Natural killer cell treated with Interleukin-12 subunit alpha and Interleukin-12 subunit beta and Interleukin-15 and Interleukin-18, amount 100 ng/mL, for 72 hours (primary cell): ENCODE measurements at regions not wholly inside any gene's neighbourhood (a gene's known extent, or its start where the extent isn't known, plus 50 kb on each side); places are given as distances from the start of the nearest gene placed in this dataset.

Experiments used
- ATAC-seq, 2 donors: fragments of 150-1000 bp; cut with Tn5 transposase in 1 of 2; sonication (Bioruptor Pico), chemical (Tn5 transposase) in 1 of 2; 2 replicates each; pipeline ENCODE4 v1.10.0; 2021
- DNase-seq: peaks from one replicate; pipeline ENCODE4 v3.0.0; 2022; ENCODE audit warnings: low spot score
- H3K27ac Mint-ChIP-seq, 2 donors: 1 replicate in 1 of 2; 2 replicates in 1 of 2; pipeline ENCODE4 v1.8.0; 2022; ENCODE audit warnings: mixed read lengths in 2 of 2, mild to moderate bottlenecking in 1 of 2, moderate library complexity in 1 of 2
- H3K27me3 Mint-ChIP-seq, 2 donors: 1 replicate in 1 of 2; 2 replicates in 1 of 2; pipeline ENCODE4 v1.8.0; 2022; ENCODE audit warnings: mixed read lengths in 2 of 2
- H3K36me3 Mint-ChIP-seq: one replicate; pipeline ENCODE4 v1.8.0; 2022; ENCODE audit warnings: mixed read lengths
- H3K4me1 Mint-ChIP-seq, 2 donors: 1 replicate in 1 of 2; 2 replicates in 1 of 2; pipeline ENCODE4 v1.8.0; 2022; ENCODE audit warnings: low read depth in 2 of 2, mixed read lengths in 2 of 2, mild to moderate bottlenecking in 1 of 2
- H3K4me3 Mint-ChIP-seq: one replicate; pipeline ENCODE4 v1.8.0; 2022; ENCODE audit warnings: mixed read lengths
- H3K9me3 Mint-ChIP-seq: 2 replicates; pipeline ENCODE4 v1.8.0; 2022; ENCODE audit warnings: mixed read lengths

DNA sequence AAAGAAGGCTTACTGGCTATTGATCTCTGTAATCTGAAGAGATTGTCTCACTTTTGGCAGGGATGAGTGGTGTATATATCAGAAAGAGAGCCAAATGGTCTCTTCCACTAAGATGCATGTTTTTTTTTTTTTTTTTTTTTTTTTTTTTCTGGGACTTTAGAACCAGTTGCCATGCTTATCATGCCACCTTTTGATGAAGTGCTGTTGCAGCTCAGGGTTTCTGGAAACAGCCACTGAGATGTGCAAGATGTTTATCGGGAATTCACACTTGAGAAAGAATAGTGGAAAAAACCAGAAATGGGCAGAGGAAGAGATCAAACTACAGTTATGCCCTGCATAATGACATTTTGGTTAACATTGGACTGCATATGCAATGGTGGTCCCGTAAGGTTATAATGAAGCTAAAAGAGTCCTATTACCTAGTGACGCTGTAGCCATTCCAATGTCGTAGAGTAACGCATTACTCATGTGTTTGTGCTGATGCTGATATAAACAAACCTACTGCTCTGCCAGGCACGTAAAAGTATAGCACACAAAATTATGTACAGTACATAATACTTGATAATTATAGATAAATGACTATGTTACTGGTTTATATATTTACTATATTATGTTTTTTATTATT lies 121.0 kb downstream of the KLF5 start:
- ATAC-seq (no peak), DNase-seq (no peak)
- Mint-ChIP-seq H3K27ac (no peak overlapping the region), H3K4me1 (no peaks in the 10 kb centered on the region), H3K4me3 (no peak overlapping the region), H3K36me3 (no peaks in the 10 kb centered on the region), H3K9me3 (no peaks in the 10 kb centered on the region), H3K27me3 (peaks cover 4 to 6% of the 10 kb centered on the region in 2 donors)

DNA sequence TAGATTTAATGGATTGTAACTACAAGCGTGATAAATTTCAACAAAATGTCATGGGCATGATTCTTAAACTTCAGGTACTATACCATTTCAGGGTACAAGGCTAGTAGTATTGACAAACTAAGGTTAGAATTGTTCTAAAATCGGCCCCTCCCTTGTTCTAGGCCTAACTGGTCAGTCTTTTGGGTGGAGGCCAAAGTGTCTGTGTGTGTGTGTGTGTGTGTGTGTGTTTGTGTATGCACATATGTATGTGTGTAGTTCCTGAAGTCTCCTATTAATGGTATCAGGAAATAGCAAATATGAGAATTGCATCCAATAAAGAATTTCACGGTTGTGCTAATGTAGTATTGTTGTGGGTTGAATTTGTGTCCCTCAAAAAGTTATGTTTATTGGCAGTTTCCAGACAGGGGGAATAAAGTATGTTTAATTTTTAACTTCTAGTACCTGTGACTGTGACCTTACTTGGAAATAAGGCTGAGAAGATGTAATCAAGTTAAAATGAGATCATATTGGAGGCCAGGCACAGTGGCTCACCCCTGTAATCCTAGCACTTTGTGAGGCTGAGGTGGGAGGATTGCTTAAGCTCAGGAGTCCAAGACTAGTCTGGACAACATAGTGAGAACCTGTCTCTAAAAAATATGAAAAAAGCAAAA lies 119.2 kb downstream of the KLF5 start:
- no peak overlapping the region for H3K4me3 Mint-ChIP-seq
- no peaks in the 10 kb centered on the region for H3K36me3 Mint-ChIP-seq
- no peak for DNase-seq
- no peaks in the 10 kb centered on the region for H3K9me3 Mint-ChIP-seq
- H3K27ac Mint-ChIP-seq: no peak overlapping the region
- H3K4me1 Mint-ChIP-seq: no peaks in the 10 kb centered on the region
- ATAC-seq: no peak
- peaks cover 1 to 3% of the 10 kb centered on the region in 2 donors for H3K27me3 Mint-ChIP-seq

DNA sequence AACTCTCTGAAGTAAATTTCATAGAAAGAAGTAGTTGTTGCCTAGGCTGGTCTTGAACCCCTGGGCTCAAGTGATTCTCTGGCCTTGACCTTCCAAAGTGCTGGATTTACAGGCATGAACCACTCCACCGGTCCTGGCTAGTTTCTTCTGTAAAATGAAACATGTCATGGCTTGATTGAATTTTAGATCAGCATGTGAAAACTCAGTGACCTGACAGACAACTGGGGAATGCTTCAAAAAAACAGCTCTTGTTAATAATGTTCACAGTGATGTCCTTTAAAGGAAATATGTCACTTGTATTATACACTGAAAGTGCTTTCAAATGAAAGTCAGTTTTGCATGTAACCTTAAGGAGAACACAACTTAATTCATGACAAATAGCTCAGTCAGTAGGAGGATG lies 118.2 kb downstream of the KLF5 start:
- DNase-seq (no peak), ATAC-seq (no peak)
- no peaks in the 10 kb centered on the region for H3K9me3 Mint-ChIP-seq
- H3K4me3 Mint-ChIP-seq: no peak overlapping the region
- H3K27ac Mint-ChIP-seq: no peak overlapping the region
- H3K36me3 Mint-ChIP-seq: no peaks in the 10 kb centered on the region
- no peaks in the 10 kb centered on the region for H3K27me3 Mint-ChIP-seq
- H3K4me1 Mint-ChIP-seq: no peaks in the 10 kb centered on the region

DNA sequence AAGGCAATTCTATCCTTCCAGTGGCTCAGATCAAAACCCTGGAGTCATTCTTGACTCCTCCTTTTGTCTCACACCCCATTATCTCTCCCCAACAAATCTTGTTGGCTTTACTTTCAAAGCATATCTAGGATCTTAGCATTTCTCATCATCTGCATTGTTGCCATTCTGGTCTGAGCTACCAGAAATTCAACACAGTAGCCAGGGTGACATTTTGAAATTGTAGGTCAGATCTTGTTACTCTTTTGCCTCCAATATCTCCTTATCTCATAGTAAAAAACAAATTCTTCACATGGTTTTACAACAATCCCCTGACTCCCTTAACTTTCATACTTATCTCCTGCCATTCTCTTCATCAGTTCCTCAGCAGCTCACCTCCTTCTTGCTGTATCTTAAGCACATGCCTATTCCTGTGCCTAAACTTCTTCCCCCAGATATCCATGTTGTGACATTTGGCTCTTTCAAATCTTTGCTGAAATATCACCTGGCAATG lies 115.8 kb downstream of the KLF5 start:
- no peaks in the 10 kb centered on the region for H3K4me1 Mint-ChIP-seq
- no peaks in the 10 kb centered on the region for H3K36me3 Mint-ChIP-seq
- H3K27me3 Mint-ChIP-seq: no peaks in the 10 kb centered on the region
- ATAC-seq (no peak), DNase-seq (no peak)
- H3K4me3 Mint-ChIP-seq: no peak overlapping the region
- H3K27ac Mint-ChIP-seq: no peak overlapping the region
- H3K9me3 Mint-ChIP-seq: no peaks in the 10 kb centered on the region

DNA sequence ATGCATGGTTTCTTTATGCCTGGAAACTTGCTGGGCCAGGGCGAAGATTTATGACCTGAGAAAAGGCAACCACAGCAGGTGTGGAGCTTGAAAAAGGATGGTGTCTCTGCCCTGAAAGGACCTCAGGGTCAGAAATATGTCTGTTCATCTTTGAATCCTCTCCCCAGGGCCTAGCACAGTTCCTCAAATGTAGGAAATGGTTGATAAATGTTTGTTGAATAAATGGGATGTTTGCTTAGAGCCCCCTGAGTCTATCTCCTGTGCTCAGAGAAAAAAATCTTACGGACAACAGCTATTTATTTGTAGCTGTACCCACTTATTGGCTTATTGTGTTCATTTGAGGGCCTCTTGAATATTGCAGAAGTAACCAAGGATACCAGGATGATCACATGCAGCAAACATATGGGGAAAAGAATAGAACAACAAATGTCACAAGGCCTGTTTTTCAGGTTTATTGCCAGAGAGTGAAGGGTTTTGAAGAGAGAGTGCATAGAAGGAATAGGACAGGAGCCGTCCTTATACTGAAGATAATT lies 114.5 kb downstream of the KLF5 start:
- Mint-ChIP-seq H3K4me1 (no peaks in the 10 kb centered on the region), H3K9me3 (no peaks in the 10 kb centered on the region), H3K36me3 (no peaks in the 10 kb centered on the region), H3K27ac (no peak overlapping the region), H3K4me3 (no peak overlapping the region), H3K27me3 (no peaks in the 10 kb centered on the region)
- DNase-seq (no peak), ATAC-seq (no peak)

DNA sequence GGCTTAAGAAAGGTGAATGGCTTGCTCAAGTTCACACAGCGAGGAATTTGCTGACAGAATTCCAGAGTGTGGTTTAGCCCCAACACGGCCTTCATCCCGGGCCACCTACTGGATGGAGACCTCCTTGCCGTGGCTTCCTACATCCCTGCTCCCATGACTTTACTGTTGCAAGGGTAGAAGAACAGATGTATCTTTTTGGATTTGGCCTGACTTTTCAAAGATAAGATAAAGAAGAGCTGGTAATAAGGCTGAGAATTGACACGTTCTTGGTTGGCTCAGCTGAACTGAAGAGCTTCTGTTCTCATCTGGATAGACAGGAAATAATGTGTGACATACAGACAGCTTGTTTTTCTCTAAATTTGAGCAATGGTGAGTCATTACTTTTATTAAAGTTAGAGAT lies 113.1 kb downstream of the KLF5 start:
- H3K27ac Mint-ChIP-seq: no peak overlapping the region
- H3K36me3 Mint-ChIP-seq: no peaks in the 10 kb centered on the region
- no peak for ATAC-seq
- no peaks in the 10 kb centered on the region for H3K9me3 Mint-ChIP-seq
- DNase-seq: no peak
- no peaks in the 10 kb centered on the region for H3K4me1 Mint-ChIP-seq
- no peak overlapping the region for H3K4me3 Mint-ChIP-seq
- no peaks in the 10 kb centered on the region for H3K27me3 Mint-ChIP-seq

DNA sequence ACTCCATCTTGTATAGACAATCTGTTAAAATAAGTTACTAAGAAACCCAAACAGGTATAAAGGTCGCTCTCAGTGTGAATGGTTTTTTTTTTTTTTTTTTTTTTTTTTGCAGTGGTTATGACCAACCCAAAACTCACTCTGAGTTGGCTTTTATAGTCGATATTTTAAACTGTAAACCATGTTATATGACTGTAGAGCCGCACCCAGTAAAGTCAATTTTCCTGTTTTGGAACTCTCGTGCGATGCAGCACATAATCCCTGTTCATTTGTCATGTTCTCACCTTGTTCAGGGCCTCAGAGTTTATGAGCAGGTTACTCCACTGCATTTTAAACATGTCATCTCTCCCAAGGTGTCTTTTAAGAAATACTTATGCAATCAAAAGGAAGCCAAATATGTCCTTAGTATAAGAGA lies 112.5 kb downstream of the KLF5 start:
- Mint-ChIP-seq H3K9me3 (no peaks in the 10 kb centered on the region), H3K4me1 (no peaks in the 10 kb centered on the region), H3K27ac (no peak overlapping the region), H3K4me3 (no peak overlapping the region), H3K27me3 (no peaks in the 10 kb centered on the region), H3K36me3 (no peaks in the 10 kb centered on the region)
- ATAC-seq (no peak), DNase-seq (no peak)

DNA sequence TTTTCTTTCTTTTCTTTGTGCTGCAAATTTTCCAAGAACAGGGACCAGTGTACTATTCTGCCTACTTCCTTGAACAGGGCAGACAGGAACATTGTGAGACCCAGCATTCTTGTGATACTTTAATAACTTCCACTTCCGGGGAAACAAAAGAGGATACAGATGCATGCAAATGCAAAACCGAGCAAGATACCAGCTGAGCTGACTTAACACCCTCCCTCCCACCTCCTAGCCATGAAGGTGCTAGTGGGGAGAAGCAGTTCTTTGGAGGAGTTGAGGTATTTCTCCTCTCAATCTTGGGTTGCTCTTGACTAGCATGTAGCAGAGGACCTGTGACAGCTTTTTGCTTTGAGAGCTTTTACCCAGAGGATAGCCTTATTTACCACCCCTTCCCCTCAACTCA lies 111.2 kb downstream of the KLF5 start:
- DNase-seq (no peak), ATAC-seq (no peak)
- Mint-ChIP-seq H3K4me3 (no peak overlapping the region), H3K36me3 (no peaks in the 10 kb centered on the region), H3K4me1 (no peaks in the 10 kb centered on the region), H3K27ac (no peak overlapping the region), H3K27me3 (no peaks in the 10 kb centered on the region), H3K9me3 (no peaks in the 10 kb centered on the region)

DNA sequence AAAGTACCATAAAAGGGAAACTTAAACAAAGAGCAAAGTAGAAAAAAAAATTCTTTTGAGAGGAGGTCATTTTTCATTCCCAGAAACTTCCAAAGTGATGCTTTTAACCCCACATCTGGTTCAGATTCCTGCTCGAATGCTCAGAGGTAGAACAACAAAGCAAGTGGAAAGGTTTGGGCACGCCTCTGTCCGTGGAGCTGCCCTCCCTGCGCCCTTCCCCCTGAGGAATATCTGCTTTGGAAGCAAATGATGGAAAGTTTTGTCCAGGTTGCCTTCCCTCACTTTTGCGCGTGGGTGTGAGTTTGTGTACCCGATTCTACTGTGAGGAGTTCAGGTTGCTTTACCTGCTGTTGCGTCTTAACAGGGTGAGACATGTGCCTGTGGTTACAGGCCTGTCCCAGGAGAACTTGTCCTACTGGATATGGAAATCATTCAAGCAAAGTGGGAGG lies 110.2 kb downstream of the KLF5 start:
- Mint-ChIP-seq H3K27me3 (no peaks in the 10 kb centered on the region), H3K9me3 (no peaks in the 10 kb centered on the region), H3K36me3 (no peaks in the 10 kb centered on the region), H3K4me1 (no peaks in the 10 kb centered on the region), H3K4me3 (no peak overlapping the region), H3K27ac (no peak overlapping the region)
- ATAC-seq (no peak), DNase-seq (no peak)

DNA sequence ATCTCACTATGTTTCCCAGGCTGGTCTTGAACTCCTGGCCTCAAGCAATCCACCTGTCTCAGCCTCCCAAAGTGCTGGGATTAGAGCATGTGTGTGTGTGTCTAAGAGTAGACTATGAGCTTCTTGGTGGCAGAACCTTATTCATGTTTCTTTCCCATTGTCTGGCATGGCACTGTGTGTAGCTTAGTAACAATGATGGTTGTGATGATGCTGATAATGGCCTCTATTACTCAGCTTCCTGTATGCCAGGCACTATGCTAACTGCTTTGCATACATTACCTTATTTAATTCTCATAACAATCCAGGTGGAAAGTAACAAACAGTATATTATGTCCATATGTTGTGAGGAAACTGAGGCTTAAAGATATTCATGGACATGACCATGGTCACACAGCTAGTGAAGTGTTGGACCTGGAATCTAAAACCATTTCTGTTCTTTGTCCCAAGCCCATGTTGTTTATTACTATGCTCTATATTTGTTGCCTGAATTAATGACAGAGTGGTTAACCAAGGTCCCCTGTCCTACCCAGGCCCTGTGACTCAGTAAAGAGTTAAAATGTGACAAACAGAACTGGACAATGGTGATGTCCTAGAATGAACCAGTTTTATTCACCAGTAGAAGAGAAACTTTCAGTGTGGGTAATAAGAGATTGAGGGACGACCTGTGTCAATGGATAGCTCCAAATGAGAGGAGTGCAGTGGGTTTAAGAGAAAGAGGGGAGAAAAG lies 109.6 kb downstream of the KLF5 start:
- H3K4me1 Mint-ChIP-seq: no peaks in the 10 kb centered on the region
- DNase-seq (no peak), ATAC-seq (peak; percentile 20 to 44)
- H3K27me3 Mint-ChIP-seq: no peaks in the 10 kb centered on the region
- H3K36me3 Mint-ChIP-seq: no peaks in the 10 kb centered on the region
- H3K9me3 Mint-ChIP-seq: no peaks in the 10 kb centered on the region
- H3K27ac Mint-ChIP-seq: no peak overlapping the region
- no peak overlapping the region for H3K4me3 Mint-ChIP-seq

DNA sequence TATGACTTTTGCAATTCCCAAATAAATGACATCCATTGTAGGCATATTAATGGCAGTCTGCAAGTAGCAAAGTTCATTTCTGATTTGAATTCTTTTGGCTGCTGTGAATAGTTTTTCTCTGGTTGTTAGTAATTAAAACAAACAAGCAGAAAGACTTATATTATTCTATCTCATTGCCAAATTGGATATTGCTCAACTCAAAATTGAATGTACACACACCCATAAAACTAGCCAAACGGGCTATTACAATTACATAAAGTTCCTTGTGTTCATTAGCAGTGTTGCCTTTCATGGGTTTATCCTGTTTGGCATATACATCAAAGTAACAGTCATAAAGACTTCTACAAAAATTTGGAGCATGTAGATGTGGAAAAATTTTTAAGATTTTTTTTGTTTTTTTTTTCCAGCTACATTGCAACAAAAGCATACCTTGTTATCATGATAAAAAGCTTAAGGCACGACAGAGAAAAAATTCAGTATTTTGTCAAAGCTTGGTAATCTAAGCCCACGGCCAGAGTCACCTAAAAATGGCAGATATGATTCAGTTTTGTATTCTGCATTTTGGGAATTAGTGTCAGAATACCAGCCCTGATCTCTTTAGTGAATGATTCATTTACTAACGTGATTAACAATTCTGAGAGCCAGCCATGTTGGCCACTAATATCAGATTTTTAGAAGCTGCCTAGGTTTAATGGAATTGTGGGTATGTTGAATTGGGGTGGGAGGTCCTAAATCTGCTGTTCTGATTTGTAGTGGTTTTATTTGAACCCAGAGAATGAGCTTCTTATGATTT lies 108.4 kb downstream of the KLF5 start:
- ATAC-seq (no peak), DNase-seq (no peak)
- Mint-ChIP-seq H3K4me3 (no peak overlapping the region), H3K36me3 (no peaks in the 10 kb centered on the region), H3K9me3 (no peaks in the 10 kb centered on the region), H3K4me1 (no peaks in the 10 kb centered on the region), H3K27me3 (no peaks in the 10 kb centered on the region), H3K27ac (no peak overlapping the region)

DNA sequence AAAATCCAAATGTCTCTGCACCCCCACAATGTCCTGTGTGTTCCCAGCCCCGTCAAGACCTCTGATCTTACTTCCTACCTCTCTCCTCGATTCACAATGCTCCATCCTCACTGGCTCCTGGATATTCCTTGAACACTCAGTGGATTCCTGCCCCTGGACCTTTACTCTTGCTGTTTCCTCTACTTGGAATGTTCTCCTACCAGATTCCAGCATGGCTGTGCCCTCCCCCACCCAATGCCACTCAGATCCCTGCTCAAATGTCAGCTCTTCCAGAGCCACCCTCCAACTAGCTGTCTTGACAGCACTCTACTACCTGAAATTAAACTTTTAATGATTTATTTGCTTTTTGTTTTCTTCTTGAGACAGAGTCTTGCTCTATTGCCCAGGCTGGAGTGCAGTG lies 107.4 kb downstream of the KLF5 start:
- no peak for DNase-seq
- no peak overlapping the region for H3K4me3 Mint-ChIP-seq
- no peaks in the 10 kb centered on the region for H3K4me1 Mint-ChIP-seq
- H3K36me3 Mint-ChIP-seq: no peaks in the 10 kb centered on the region
- ATAC-seq: no peak
- no peak overlapping the region for H3K27ac Mint-ChIP-seq
- H3K27me3 Mint-ChIP-seq: no peaks in the 10 kb centered on the region
- H3K9me3 Mint-ChIP-seq: no peaks in the 10 kb centered on the region

DNA sequence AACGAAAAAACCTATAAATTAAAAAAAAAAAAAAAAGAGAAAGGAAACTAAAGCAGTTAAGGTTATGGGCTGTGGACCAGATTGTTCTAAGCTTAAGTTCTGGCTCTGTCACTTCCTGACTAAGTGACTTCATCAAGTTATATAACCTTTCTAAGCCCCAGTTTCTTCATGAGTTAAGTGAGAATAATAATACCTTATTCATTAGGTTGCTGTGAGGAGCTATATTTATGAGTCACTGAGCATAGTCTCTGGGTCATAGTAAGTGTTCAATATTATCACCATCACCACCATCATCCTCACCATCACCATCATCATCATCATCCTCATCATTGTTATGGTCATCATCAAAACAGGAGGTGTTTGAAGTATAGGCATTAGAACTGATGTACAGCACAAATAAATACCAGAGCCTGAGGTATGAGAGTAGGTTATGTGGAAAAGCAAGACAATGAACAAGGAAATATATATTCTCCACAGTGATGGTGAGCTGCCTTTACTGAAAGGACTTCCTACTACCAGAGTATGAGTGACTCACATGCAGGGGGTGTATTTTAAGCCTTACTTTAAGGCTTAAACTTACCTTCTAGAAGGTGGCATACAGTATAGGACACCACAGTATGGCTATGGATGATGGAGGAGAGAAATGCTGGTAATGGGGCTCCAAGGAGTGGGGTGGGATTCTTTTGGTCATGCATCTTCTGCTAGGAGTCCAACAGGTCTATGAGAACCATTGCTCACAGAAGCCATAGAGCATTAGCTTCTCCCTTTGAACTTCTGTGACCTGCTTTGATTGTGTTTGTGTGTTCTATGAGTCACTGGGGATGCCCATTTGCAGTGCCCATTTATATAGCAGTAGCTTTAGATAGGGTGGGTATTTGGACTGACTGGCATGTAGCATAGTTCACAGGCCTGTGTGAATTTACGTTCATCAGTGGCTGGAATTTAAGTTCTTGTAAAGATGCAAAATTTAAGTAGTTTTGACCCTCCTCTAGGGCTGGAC lies 104.4 kb downstream of the KLF5 start:
- Mint-ChIP-seq H3K9me3 (peaks cover 7% of the 10 kb centered on the region), H3K27me3 (peaks cover 0 to 7% of the 10 kb centered on the region in 2 donors), H3K27ac (no peak overlapping the region), H3K4me1 (no peaks in the 10 kb centered on the region), H3K36me3 (no peaks in the 10 kb centered on the region), H3K4me3 (no peak overlapping the region)
- ATAC-seq: no peak
- DNase-seq: no peak
